RWPE2 (cell line): ENCODE measurements at regions not wholly inside any gene's neighbourhood (a gene's known extent, or its start where the extent isn't known, plus 50 kb on each side); places are given as distances from the start of the nearest gene placed in this dataset.

ENCODE experiments used
- ATAC-seq: fragments of 200-7000 bp; cut with Tn5 transposase; 3 replicates; pipeline ENCODE4 v1.9.1; 2021; ENCODE audit warnings: low read depth
- DNase-seq: peaks from one replicate; pipeline ENCODE4 v3.0.0-alpha.2; 2020; ENCODE audit warnings: low spot score
- H3K27ac ChIP-seq: fragments of 450-650 bp; 2 replicates; pipeline ENCODE4 v1.5.1; 2017; ENCODE audit warnings: mild to moderate bottlenecking; ENCODE audit not compliant: poor library complexity, severe bottlenecking
- H3K27me3 ChIP-seq: fragments of 250-450 bp; sonication (Bioruptor Pico); 2 replicates; pipeline ENCODE4 v1.5.1; 2021; ENCODE audit warnings: mild to moderate bottlenecking, moderate library complexity; ENCODE audit not compliant: insufficient read depth, poor library complexity, severe bottlenecking
- H3K36me3 ChIP-seq: fragments of 250-450 bp; sonication (Bioruptor Pico); 2 replicates; pipeline ENCODE4 v1.5.1; 2020; ENCODE audit warnings: low read depth, mild to moderate bottlenecking, moderate library complexity
- H3K4me1 ChIP-seq: fragments of 250-450 bp; sonication (Bioruptor Pico); 2 replicates; pipeline ENCODE4 v1.5.1; 2021; ENCODE audit warnings: mild to moderate bottlenecking, moderate library complexity; ENCODE audit not compliant: insufficient read depth, poor library complexity, severe bottlenecking
- H3K4me3 ChIP-seq: fragments of 250-450 bp; sonication (Bioruptor Pico); 2 replicates; pipeline ENCODE4 v1.5.1; 2021; ENCODE audit warnings: mild to moderate bottlenecking, moderate library complexity; ENCODE audit not compliant: severe bottlenecking
- H3K9me3 ChIP-seq: fragments of 250-450 bp; sonication (Bioruptor Pico); 2 replicates; pipeline ENCODE4 v1.5.1; 2021; ENCODE audit warnings: mild to moderate bottlenecking, moderate library complexity; ENCODE audit not compliant: severe bottlenecking
- TF ChIP-seq, protein P1 (sequence below): fragments of 450-650 bp; IDR thresholded peaks from one replicate; pipeline ENCODE4 v1.5.1; 2017; ENCODE audit warnings: mild to moderate bottlenecking, moderate library complexity; ENCODE audit not compliant: poor library complexity, severe bottlenecking

DNA sequence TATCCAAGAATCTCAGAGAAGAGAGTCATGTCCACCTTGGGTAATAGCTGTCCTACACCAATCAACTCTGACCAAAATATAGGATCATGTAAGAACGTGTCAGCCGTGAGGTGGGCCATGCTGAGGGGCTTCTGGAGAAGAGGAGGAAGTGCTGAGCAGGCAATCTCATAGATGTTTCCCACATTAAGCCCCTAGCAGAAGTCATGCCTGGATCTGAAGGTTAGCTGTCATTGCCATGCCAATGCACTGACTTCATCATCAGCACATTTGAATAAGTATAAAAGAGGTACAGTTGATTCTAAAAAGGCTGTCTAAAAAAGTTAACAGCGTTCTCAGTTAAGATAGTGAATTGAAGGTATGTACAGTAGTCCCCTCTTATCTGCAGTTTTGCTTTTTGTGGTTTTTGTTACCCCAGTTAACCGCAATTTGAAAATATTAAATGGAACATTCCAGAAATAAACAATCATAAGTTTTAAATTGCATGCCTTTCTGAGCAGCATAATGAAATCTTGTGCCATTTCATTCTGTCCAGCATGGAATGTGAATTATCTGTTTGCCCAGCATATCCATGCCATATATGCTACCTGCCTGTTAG lies 67.2 kb upstream of the TMEM17 start:
- ATAC-seq (no peak), DNase-seq (no peak)
- no peak overlapping the region for H3K4me3 ChIP-seq
- no peaks in the 10 kb centered on the region for H3K27me3 ChIP-seq
- TF ChIP-seq, protein P1, sequence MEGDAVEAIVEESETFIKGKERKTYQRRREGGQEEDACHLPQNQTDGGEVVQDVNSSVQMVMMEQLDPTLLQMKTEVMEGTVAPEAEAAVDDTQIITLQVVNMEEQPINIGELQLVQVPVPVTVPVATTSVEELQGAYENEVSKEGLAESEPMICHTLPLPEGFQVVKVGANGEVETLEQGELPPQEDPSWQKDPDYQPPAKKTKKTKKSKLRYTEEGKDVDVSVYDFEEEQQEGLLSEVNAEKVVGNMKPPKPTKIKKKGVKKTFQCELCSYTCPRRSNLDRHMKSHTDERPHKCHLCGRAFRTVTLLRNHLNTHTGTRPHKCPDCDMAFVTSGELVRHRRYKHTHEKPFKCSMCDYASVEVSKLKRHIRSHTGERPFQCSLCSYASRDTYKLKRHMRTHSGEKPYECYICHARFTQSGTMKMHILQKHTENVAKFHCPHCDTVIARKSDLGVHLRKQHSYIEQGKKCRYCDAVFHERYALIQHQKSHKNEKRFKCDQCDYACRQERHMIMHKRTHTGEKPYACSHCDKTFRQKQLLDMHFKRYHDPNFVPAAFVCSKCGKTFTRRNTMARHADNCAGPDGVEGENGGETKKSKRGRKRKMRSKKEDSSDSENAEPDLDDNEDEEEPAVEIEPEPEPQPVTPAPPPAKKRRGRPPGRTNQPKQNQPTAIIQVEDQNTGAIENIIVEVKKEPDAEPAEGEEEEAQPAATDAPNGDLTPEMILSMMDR: no peak
- H3K4me1 ChIP-seq: peaks cover 10% of the 10 kb centered on the region
- H3K36me3 ChIP-seq: no peaks in the 10 kb centered on the region
- no peak overlapping the region for H3K27ac ChIP-seq
- no peaks in the 10 kb centered on the region for H3K9me3 ChIP-seq

DNA sequence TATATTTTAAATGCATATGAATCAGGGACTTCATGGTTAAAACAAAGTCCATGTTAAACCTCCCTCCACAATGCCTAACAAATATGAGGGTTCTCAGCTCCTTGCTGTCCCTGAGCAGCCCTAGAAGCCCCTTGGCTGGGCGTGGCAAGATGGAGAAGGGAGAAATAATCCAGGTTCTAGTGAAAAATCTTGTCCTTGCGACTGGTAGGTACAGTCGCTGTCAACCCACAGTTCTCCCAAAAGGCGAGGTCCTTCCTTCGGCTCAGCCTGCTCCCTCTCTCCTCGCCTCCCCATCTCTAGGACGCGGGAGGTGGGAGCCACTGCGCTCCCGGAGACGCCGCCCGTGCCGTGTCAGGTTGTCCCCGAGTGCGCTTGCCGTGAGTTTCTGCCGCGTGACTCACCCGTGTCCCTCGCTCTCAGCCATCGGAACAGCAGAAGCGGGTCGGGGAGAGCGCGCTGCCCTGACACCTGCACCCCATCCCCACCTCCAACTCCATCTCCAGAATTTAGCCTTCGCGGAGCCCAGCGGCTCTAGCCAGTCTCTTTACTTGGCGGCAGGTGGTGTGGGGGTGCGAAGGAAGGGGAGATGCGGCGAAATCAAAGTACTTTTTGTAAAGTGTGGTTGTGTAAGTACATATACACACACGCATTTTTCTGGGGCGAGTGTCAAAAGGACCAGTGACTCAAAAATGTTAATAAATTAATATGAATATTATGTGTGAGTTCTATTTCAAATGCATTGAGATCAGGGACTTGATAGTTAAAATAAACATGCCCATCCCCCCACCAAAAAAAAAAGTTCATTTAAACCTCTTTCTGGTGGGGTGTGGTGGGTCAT lies 65.1 kb upstream of the TMEM17 start:
- Histone ChIP-seq H3K4me1 (no peaks in the 10 kb centered on the region), H3K9me3 (no peaks in the 10 kb centered on the region), H3K36me3 (no peaks in the 10 kb centered on the region), H3K27ac (no peak overlapping the region), H3K4me3 (no peak overlapping the region), H3K27me3 (no peaks in the 10 kb centered on the region)
- no peak for DNase-seq
- ATAC-seq: no peak
- TF ChIP-seq, protein P1: no peak

DNA sequence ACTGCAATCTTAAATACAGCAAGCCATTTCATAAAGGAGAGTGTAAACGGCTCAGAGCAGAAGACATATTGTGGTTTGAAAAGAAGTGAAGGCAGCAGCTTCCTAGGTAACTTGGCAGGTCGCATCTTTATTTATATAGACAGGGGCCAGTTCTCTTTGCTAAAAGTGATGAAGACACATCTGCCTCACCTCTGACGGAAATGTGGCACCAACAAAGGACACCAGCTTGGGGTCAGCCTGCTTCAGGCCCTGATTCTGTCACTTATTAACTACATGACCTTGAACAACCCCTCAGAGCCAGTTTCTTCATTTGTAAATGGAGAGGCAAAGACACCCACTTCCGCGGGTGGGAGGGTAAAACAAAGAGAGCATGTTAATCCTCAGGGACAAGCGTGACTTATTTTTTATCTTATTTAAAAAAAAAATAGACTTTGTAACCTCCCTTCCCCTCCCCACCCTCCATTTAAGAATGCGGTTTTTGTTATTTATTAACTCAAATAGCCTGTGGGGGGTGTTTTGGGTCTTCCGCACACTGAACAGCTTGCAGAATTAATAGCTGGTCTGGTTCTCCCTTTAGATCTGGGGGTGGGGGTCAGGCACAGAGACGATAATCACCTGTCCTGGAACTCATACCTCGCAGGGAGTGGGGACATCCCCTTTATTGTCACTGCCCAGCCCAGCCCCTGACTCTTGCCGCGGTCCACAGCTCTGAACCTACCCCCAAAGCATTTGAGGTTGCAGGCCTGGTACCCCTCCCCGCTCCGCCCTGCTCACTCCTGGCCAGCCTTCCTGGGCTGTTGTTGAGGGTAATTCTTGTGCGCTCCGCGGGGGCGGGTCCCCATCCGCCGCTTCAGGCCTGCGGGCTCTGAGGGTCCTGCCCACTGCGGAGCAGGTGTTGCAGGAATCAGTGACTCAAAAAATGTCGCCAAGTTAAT lies 64.2 kb upstream of the TMEM17 start:
- no peak overlapping the region for H3K4me3 ChIP-seq
- H3K4me1 ChIP-seq: no peaks in the 10 kb centered on the region
- no peak for DNase-seq
- no peaks in the 10 kb centered on the region for H3K9me3 ChIP-seq
- no peaks in the 10 kb centered on the region for H3K27me3 ChIP-seq
- TF ChIP-seq, protein P1: no peak
- H3K27ac ChIP-seq: no peak overlapping the region
- ATAC-seq: no peak
- no peaks in the 10 kb centered on the region for H3K36me3 ChIP-seq

DNA sequence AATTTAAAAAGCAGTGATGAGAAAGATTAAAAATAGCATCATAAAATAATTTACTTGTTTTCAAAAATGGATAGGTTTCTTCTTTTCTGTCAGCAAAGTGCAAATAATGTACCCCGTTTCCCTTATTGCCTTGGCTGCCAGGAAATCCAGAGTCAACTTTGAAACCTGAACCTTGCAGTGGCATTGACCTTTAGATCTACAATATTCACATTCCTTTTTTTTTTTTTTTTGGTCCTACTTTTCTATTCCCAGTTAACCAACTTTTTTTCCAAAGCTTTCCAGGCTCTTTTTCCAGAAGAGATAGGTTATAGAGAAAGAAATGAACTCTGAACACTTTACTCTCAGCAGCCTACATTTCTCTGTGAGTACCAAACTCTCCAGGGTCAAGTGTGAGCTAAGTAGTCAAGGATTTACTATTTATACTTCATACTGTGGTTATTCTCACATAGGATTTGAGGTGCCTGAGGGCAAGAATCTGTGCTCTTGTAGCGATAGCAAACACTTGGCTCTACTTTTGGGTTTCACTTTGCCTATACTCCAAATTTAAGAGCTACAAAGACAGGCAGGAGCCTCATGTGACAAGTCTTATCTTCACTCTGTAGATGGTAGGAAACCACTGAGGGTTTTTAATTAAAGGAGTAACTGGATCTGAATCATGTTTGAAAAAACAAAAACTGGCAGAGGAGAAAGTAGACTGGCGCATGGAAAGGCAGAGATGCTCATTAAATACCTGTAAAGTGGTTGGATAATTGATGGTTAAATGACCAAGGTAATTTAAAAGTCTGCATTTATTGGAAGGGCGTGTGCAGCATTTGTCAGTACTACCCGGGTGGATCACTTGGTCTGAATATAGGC lies 63.2 kb upstream of the TMEM17 start:
- Histone ChIP-seq H3K36me3 (no peaks in the 10 kb centered on the region), H3K4me1 (no peaks in the 10 kb centered on the region), H3K27ac (no peak overlapping the region), H3K9me3 (no peaks in the 10 kb centered on the region), H3K4me3 (no peak overlapping the region), H3K27me3 (no peaks in the 10 kb centered on the region)
- TF ChIP-seq, protein P1: no peak
- ATAC-seq (no peak), DNase-seq (no peak)
